ENCODE measurements at regions not wholly inside any gene's neighbourhood (a gene's known extent, or its start where the extent isn't known, plus 50 kb on each side); places are given as distances from the start of the nearest gene placed in this dataset.
"Not testable (repeated sequence)": the region's sequence is repeated elsewhere in the genome, so short reads cannot be mapped to it uniquely, and the experiment has no call there.

DNA sequence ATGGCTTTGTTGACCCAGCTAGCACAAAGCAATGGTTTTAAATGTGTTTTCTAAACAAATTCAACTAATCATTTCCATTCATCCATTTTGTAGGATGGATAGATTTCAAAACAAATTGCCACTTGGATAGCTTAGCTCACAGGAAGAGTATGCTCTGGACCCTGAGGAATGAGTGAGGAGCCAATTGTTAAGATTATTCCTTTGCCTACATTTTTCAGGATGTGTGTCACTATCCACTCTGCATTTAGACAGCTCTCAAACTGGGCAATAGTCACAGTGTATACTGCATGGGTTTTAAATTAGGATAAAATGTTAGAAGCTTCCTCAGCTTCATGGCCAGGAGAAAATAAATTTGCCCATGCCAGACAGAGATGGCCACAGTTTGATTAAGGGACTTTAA is 605.6 kb upstream of the TEX47 start:
- no peak for DNase-seq (ENCODE audit: low read depth)

DNA sequence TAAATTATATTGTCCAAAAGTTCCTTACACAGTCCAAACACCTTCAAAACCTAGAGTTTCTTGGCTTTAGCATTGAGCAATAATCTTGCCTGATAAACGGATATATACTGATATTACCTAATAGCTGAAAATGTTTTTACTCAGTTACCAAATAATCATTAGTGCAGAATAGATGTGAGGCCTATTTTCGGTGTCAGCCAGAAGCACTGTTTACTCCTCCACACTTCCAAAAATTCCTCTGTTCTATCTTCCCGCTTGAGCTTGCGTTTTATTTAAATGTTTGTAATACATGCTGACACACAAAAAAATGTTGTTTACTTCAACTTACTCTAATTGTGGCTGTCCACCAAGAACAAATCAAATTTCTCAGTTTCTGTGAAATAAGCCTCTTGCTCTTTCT is 606.2 kb upstream of the TEX47 start:
- DNase-seq (ENCODE audit: low read depth), result no peak

GRCh38 chr7:89451911-89452310 is 656.4 kb upstream of the TEX47 start:
- no peak for DNase-seq (ENCODE audit: low read depth)

- no peak for DNase-seq (ENCODE audit: low read depth)
These were observed 661.0 kb upstream of the TEX47 start for GRCh38 chr7:89456556-89456955.

DNA sequence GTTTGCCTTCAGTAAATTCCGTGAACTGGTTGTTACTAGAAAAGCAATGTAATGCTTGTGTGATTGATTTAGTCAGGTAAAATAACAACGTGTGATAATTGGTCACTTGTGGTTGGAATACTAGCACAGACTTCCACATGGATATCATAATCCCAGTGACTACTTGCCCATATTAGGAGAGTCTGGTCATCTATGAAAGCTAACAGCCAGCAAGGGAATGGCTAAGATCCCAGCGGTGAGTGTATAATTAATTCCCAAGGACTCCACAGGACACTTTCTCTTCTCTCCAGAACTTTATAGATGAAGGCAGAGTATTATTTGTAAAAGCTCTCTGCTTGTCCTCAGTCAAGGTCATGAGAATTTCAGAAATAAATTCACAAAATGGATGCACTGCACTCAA is 662.6 kb upstream of the TEX47 start:
- DNase-seq (ENCODE audit: low read depth), result no peak

DNA sequence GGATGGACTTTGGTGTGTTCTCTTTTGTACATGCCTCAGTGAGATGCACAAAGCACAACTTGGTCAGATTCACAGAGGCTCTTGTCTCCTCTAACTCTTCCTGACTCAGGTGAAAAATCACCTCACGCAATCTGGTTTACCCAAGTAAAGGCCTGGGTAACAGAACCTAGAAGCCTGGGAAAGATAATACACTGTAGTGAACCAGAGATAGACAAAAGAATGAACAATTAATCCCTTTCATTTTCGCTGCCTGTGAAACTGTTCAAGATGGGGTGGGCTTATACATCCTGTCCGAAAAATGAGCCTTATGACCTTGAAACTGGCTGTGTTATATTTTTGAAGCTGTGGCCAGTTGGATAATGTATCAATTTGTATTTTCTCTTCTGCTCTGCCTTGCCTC is 678.9 kb upstream of the TEX47 start:
- no peak for DNase-seq (ENCODE audit: low read depth)

- no peak for DNase-seq (ENCODE audit: low read depth)
These were observed 676.3 kb upstream of the STEAP1 start for GRCh38 chr7:89477991-89478390.

DNA sequence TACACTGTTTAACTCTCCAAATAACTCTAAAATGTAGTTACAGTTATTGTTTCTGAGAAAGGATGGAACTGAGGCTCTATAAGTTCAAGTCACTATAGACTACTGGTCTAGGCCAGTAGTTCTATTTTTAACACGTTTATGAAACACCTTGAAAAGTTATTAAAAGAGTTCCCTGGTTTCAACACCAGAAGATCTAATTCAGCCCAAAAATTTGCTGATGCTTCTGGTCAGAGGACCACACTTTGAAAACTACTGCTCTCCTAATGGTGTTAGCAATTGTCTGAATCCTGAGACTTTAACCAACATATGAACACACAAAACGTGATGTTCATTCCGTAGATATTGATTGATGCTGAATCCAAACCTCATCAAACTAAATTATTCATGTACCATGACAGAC is 658.6 kb upstream of the STEAP1 start:
- DNase-seq (ENCODE audit: low read depth), result no peak

DNA sequence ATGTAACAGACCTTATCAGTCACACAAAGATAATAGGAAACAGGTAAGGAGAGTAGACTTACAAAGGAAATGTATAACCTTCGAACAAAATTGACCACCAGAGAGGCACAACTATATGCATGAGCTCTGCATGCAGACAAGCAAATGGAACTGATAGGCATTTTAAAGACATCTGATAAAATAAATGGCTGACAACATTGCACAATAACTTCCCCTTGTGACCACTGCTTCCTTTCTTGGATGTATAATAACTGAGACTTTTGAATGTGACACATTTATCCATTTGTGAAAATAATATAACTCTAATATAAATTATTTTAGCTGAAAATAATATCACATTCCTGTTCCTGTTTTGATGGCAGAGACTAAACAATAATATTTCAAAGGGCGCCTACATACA is 654.2 kb upstream of the STEAP1 start:
- no peak for DNase-seq (ENCODE audit: low read depth)

- peak; percentile 2 for DNase-seq (ENCODE audit: low read depth)
These were observed 651.0 kb upstream of the STEAP1 start for GRCh38 chr7:89503281-89503680.

DNA sequence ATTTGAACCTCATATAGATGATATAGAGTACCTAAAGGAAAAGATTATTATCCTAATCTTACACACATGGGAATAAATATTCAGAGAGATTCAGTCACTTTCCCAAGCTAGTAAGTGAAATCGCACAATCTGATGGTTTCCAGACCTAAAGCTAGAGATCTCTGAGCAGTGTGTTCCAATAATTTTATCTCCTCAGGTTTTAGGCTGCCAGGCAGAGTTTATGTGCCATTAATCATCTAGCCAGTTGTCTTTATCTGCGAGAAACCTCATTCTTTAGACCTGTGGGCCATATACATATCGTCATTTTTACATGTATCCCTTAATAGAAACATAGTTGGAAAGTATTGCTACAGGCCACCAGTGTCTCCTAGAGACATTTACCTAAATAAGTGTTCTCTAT is 647.2 kb upstream of the STEAP1 start:
- no peak for DNase-seq (ENCODE audit: low read depth)

DNA sequence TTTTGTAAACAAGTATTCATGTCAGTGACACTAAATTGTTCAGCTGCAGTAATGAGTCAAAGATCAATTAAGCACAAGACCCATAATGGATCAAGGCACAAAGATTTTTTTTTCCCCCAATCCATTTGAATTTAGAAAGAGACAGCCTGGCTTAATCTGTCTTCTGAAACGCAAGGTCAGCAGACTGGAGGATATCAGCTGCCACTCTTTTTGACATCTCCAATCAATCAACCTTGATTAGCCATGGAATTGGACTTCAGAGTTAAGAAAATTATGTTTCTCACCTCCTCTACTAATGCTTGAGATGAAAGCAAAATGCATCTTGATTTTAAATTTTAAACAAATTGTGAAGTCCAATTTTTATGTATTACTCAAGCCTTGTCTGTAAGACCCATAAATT is 642.4 kb upstream of the STEAP1 start:
- DNase-seq (ENCODE audit: low read depth), result no peak

- no peak for DNase-seq (ENCODE audit: low read depth)
These were observed 639.3 kb upstream of the STEAP1 start for GRCh38 chr7:89514970-89515369.

- no peak for DNase-seq (ENCODE audit: low read depth)
These were observed 636.5 kb upstream of the STEAP1 start for GRCh38 chr7:89517815-89518214.

- no peak for DNase-seq (ENCODE audit: low read depth)
These were observed 604.5 kb upstream of the STEAP1 start for GRCh38 chr7:89549768-89550167.

GRCh38 chr7:89554209-89554608 is 600.1 kb upstream of the STEAP1 start:
- no peak for DNase-seq (ENCODE audit: low read depth)

DNA sequence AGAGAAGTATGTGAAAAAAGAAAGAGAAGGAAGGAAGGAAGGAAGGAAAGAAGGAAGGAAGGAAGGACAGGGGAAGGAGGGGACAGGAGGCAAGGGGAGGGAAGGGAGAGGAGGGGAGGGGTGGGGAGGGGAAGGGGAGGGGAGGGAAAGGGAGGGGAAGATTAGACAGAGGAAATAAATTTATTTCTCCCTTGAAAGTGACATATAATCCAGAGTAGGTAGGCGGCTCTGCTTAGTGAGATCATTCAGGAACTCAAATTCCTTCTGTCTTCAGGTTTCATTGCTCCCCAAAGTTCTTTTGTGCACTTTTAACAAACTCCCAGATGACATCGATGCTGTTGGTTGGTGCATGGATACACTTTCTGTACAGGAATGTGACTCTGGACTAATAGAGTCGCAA is 594.7 kb upstream of the STEAP1 start:
- no peak for DNase-seq (ENCODE audit: low read depth)

- DNase-seq (ENCODE audit: low read depth), result no peak
These were observed 590.7 kb upstream of the STEAP1 start for GRCh38 chr7:89563597-89563996.

GRCh38 chr7:89584896-89585295 is 569.4 kb upstream of the STEAP1 start:
- DNase-seq (ENCODE audit: low read depth), result no peak

DNA sequence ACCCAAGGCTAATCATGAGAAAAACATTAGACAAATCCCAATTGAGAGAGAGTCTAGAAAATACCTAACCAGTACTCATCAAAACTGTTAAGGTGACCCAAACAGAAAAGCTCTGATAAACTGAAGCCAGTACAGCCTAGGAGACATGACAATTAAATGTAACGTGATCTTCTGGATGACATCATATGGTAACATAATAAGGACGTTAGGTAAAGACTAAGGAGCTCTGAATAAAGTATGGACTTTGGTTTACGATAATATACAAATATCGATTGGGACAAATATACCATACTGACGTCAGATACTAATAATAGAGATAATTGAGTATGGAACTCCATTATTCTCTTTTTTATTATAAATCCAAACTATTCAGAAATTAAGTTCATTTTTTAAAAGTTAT is 561.1 kb upstream of the STEAP1 start:
- DNase-seq (ENCODE audit: low read depth), result no peak

DNA sequence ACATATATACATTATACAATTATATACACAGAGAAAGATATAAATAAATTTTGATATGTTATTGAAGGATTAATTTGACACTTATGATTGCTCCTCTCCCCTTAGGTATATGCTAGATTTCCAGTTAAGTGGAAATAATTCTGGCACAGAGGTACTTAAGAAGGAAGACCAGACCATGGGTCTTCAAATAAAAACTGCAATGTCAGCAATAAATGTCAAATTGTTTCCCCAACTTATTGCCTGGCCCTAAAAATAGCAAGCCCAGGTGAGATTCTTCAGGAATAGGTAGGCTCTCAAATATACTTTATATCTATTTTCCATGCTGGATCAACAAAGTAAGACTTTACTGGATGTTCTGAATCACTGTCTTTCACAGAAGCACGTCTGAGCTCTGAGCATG is 551.3 kb upstream of the STEAP1 start:
- DNase-seq (ENCODE audit: low read depth), result no peak

GRCh38 chr7:89605362-89605761 is 548.9 kb upstream of the STEAP1 start:
- no peak for DNase-seq (ENCODE audit: low read depth)

- DNase-seq (ENCODE audit: low read depth), result no peak
These were observed 547.8 kb upstream of the STEAP1 start for GRCh38 chr7:89606511-89606910.

- no peak for DNase-seq (ENCODE audit: low read depth)
These were observed 546.5 kb upstream of the STEAP1 start for GRCh38 chr7:89607792-89608191.

DNA sequence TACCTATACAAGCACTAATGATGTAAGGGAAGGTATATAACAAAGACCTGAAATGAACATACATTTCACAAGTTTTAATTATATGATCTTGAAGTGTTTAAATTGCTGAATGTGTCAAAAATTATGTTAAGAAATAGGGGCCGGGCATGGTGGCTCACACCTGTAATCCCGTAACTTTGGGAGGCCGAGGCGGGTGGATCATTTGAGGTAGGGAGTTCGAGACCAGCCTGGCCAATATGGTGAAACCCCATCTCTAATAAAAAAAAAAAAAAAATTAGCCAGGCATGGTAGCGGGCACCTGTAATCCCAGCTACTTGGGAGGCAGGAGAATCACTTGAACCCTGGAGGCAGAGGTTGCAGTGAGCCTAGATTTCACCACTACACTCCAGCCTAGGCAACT is 537.4 kb upstream of the STEAP1 start:
- not testable (repeated sequence) for DNase-seq (ENCODE audit: low read depth)
